DND-41 (cell line): ENCODE measurements at regions not wholly inside any gene's neighbourhood (a gene's known extent, or its start where the extent isn't known, plus 50 kb on each side); places are given as distances from the start of the nearest gene placed in this dataset.

ENCODE experiments used
- ATAC-seq: fragments of 200-7000 bp; cut with Tn5 transposase; 3 replicates; pipeline ENCODE4 v1.9.1; 2021; ENCODE audit warnings: low read depth; ENCODE audit not compliant: insufficient read depth
- DNase-seq: peaks from one replicate; pipeline ENCODE4 v3.0.0-alpha.2; 2020
- H2AFZ ChIP-seq: 2 replicates; pipeline ENCODE4 v1.6.0; 2012; ENCODE audit warnings: low read depth, low read length
- H3K27ac ChIP-seq: 2 replicates; pipeline ENCODE4 v1.5.1; 2012; ENCODE audit warnings: low read length, inconsistent platforms
- H3K27me3 ChIP-seq: fragments of 200-600 bp; sonication (generic); 2 replicates; pipeline ENCODE4 v1.6.0; 2012; ENCODE audit warnings: low read length, mild to moderate bottlenecking, inconsistent platforms; ENCODE audit not compliant: insufficient read depth, poor library complexity
- H3K36me3 ChIP-seq: 2 replicates; pipeline ENCODE4 v1.5.1; 2012; ENCODE audit warnings: low read length, inconsistent platforms; ENCODE audit not compliant: insufficient read depth
- H3K4me1 ChIP-seq: 2 replicates; pipeline ENCODE4 v1.5.1; 2012; ENCODE audit warnings: mild to moderate bottlenecking, low read length; ENCODE audit not compliant: insufficient read depth
- H3K4me2 ChIP-seq: 2 replicates; pipeline ENCODE4 v1.6.0; 2012; ENCODE audit warnings: mild to moderate bottlenecking, moderate library complexity, low read length, inconsistent platforms; ENCODE audit not compliant: insufficient read depth
- H3K4me3 ChIP-seq, 2 experiments: fragments of 200-600 bp in 1 of 2; shearing (Covaris generic) in 1 of 2; 2 replicates each; pipeline ENCODE4 v1.5.1; 2012 to 2016; ENCODE audit warnings: inconsistent platforms in 2 of 2, low read length in 2 of 2, mild to moderate bottlenecking in 2 of 2, low read depth in 1 of 2, moderate library complexity in 1 of 2
- H3K79me2 ChIP-seq: 2 replicates; pipeline ENCODE4 v1.6.0; 2012; ENCODE audit warnings: low read length, inconsistent platforms; ENCODE audit not compliant: insufficient read depth
- H3K9ac ChIP-seq: 2 replicates; pipeline ENCODE4 v1.6.0; 2012; ENCODE audit warnings: low read depth, mild to moderate bottlenecking, inconsistent platforms, low read length, moderate library complexity
- H3K9me3 ChIP-seq: 2 replicates; pipeline ENCODE4 v1.5.1; 2012; ENCODE audit warnings: low read length, moderate library complexity, mild to moderate bottlenecking, inconsistent platforms; ENCODE audit not compliant: insufficient read depth, severe bottlenecking
- H4K20me1 ChIP-seq: 2 replicates; pipeline ENCODE4 v1.6.0; 2012; ENCODE audit warnings: low read length; ENCODE audit not compliant: insufficient read depth
- EZH2 ChIP-seq: IDR thresholded peaks from 3 replicates; pipeline ENCODE4 v1.6.1; 2012; ENCODE audit warnings: borderline replicate concordance, low read depth, mild to moderate bottlenecking, moderate library complexity, low read length, inconsistent platforms; ENCODE audit not compliant: severe bottlenecking
- TF ChIP-seq, protein P1 (sequence below): IDR thresholded peaks from 2 replicates; pipeline ENCODE4 v1.5.1; 2012; ENCODE audit warnings: borderline replicate concordance, low read length, moderate library complexity, mild to moderate bottlenecking; ENCODE audit not compliant: poor library complexity, severe bottlenecking; ENCODE audit errors: extremely low read depth

DNA sequence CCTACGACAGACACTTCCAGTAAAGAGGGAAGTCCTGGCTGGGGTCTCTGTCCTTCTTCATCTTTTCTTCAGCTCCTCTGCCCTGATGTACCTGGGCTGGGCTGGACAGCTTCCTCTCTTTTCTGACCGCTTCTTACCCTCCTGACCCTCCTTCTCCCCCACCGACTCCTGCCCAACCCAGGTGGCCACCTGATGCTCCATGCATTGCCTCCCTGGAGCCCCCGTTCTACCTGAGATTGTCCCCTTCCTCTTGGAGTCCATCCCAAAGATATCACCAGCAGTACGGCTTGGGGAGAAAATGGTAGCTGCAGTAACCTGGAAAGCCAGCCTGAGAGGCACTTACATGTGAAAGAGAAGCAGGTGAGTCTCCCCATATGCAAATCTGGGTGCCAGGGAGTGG is 566.3 kb downstream of the TCERG1L start:
- Histone ChIP-seq H3K9me3 (no peaks in the 10 kb centered on the region), H3K27me3 (no peaks in the 10 kb centered on the region), H3K36me3 (no peaks in the 10 kb centered on the region), H3K79me2 (no peaks in the 10 kb centered on the region), H2AFZ (no peak overlapping the region), H3K27ac (no peak overlapping the region), H4K20me1 (no peaks in the 10 kb centered on the region), H3K9ac (no peak overlapping the region), H3K4me1 (no peaks in the 10 kb centered on the region), H3K4me2 (no peak overlapping the region), H3K4me3 (no peak overlapping the region)
- DNase-seq (no peak), ATAC-seq (no peak)
- TF ChIP-seq, protein P1, sequence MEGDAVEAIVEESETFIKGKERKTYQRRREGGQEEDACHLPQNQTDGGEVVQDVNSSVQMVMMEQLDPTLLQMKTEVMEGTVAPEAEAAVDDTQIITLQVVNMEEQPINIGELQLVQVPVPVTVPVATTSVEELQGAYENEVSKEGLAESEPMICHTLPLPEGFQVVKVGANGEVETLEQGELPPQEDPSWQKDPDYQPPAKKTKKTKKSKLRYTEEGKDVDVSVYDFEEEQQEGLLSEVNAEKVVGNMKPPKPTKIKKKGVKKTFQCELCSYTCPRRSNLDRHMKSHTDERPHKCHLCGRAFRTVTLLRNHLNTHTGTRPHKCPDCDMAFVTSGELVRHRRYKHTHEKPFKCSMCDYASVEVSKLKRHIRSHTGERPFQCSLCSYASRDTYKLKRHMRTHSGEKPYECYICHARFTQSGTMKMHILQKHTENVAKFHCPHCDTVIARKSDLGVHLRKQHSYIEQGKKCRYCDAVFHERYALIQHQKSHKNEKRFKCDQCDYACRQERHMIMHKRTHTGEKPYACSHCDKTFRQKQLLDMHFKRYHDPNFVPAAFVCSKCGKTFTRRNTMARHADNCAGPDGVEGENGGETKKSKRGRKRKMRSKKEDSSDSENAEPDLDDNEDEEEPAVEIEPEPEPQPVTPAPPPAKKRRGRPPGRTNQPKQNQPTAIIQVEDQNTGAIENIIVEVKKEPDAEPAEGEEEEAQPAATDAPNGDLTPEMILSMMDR: no peak
- no peak for TF ChIP-seq EZH2

GRCh38 chr10:130745821-130746220 is 565.7 kb downstream of the TCERG1L start:
- TF ChIP-seq EZH2: no peak
- TF ChIP-seq, protein P1: no peak
- no peaks in the 10 kb centered on the region for H4K20me1 ChIP-seq
- H3K4me2 ChIP-seq: no peak overlapping the region
- H3K27me3 ChIP-seq: no peaks in the 10 kb centered on the region
- no peaks in the 10 kb centered on the region for H3K36me3 ChIP-seq
- no peak overlapping the region for H3K9ac ChIP-seq
- H3K79me2 ChIP-seq: no peaks in the 10 kb centered on the region
- no peaks in the 10 kb centered on the region for H3K4me1 ChIP-seq
- no peak overlapping the region for H3K27ac ChIP-seq
- no peak overlapping the region for H2AFZ ChIP-seq
- DNase-seq (no peak), ATAC-seq (no peak)
- H3K9me3 ChIP-seq: no peaks in the 10 kb centered on the region
- H3K4me3 ChIP-seq: no peak overlapping the region

DNA sequence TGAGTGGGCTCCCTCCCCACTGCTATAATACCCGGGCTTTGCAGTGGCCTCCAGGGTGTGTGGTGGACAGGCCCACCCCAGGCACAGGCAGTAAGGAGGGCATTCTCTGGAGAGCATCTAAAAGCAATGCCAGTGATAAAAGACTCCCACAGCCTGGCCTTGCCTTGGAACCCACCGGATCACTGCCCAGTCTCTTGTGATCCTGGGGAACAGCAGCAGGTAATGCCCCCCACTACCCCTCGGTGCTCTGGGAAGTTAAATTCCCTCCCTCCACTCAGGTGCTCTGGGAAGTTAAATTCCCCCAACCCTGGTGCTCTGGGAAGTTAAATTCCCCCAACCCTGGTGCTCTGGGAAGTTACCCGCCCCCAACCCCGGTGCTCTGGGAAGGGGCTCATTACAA is 565.2 kb downstream of the TCERG1L start:
- TF ChIP-seq EZH2: no peak
- Histone ChIP-seq H3K9me3 (no peaks in the 10 kb centered on the region), H2AFZ (no peak overlapping the region), H3K4me2 (no peak overlapping the region), H4K20me1 (no peaks in the 10 kb centered on the region), H3K27me3 (no peaks in the 10 kb centered on the region), H3K4me1 (no peaks in the 10 kb centered on the region), H3K79me2 (no peaks in the 10 kb centered on the region), H3K9ac (no peak overlapping the region), H3K27ac (no peak overlapping the region), H3K36me3 (no peaks in the 10 kb centered on the region), H3K4me3 (no peak overlapping the region)
- no peak for ATAC-seq
- DNase-seq: no peak

DNA sequence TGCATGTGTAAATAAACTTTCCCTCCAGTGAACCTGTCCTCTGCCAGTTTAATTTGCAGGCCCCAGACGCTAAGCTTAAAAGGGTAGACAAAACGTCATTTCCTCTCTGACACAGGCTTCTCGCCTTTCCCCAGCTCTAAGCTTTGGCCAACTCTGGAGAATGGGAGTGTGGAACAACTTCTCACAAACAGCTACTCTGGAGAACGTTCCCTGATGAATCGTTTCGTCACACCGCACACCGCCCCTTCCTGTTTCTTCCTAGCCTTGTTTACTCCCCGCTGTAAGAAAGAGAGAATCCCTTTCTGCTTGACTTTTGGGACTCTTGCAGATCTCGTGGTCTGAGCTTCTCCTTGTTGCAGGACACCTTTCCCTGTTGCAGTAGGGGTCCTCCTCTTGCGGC is 564.2 kb downstream of the TCERG1L start:
- Histone ChIP-seq H3K4me3 (no peak overlapping the region), H2AFZ (no peak overlapping the region), H4K20me1 (no peaks in the 10 kb centered on the region), H3K4me2 (no peak overlapping the region), H3K27me3 (no peaks in the 10 kb centered on the region), H3K4me1 (no peaks in the 10 kb centered on the region), H3K9ac (no peak overlapping the region), H3K27ac (no peak overlapping the region), H3K79me2 (no peaks in the 10 kb centered on the region), H3K9me3 (no peaks in the 10 kb centered on the region), H3K36me3 (no peaks in the 10 kb centered on the region)
- no peak for TF ChIP-seq EZH2
- DNase-seq (no peak), ATAC-seq (no peak)
